ENCODE measurements at regions not wholly inside any gene's neighbourhood (a gene's known extent, or its start where the extent isn't known, plus 50 kb on each side); places are given as distances from the start of the nearest gene placed in this dataset.

- H3K4me2 ChIP-seq (ENCODE audit: control insufficient read depth, insufficient read depth): no peak overlapping the region
- WGBS (ENCODE audit: insufficient coverage, insufficient replicate concordance, low lambda C conversion rate, missing lambda C conversion rate): 37% methylated on average over 27 of the region's 28 CpGs
- no peaks in the 10 kb centered on the region for H3K36me3 ChIP-seq (ENCODE audit: control insufficient read depth in 2 of 2, insufficient read depth in 2 of 2, low read length in 1 of 2)
- ATAC-seq: no peak
- no TSS peak for BruUV-seq (replicated peaks)
- no peak for FAIRE-seq
- RAD21 ChIA-PET (ENCODE audit: unreplicated experiment): no interaction called here
- TF ChIP-seq MTA3 (IDR thresholded peaks at IDR 0.05; ENCODE audit: borderline replicate concordance, low read length): no peak
- no peak for TF ChIP-seq STAT1 (conservative IDR thresholded peaks at IDR 0.05)
- no peak for TF ChIP-seq SREBF1 (IDR thresholded peaks at IDR 0.05; ENCODE audit: low read length)
- no peak for TF ChIP-seq SRF (IDR thresholded peaks at IDR 0.05; ENCODE audit: low read depth in 2 of 2, low read length in 2 of 2)
- no peak for TF ChIP-seq BCLAF1 (IDR thresholded peaks at IDR 0.05)
- TF ChIP-seq USF1 (IDR thresholded peaks at IDR 0.05; ENCODE audit: borderline replicate concordance, extremely low read length, insufficient read depth, low read depth, low read length): no peak
- no peak for TF ChIP-seq ETV6 (conservative IDR thresholded peaks at IDR 0.05 in 1 of 2, IDR thresholded peaks at IDR 0.05 in 1 of 2; ENCODE audit: borderline replicate concordance in 1 of 2, low read depth in 1 of 2)
- no peak for TF ChIP-seq NFYA (IDR thresholded peaks at IDR 0.05; ENCODE audit: borderline replicate concordance, low read depth, low read length)
- no peak for TF ChIP-seq SKIL (IDR thresholded peaks at IDR 0.05; ENCODE audit: low read depth, poor library complexity, severe bottlenecking)
- no peak for TF ChIP-seq TCF12 (IDR thresholded peaks at IDR 0.05; ENCODE audit: low read depth, low read length)
- TF ChIP-seq NR2C2 (IDR thresholded peaks at IDR 0.05; ENCODE audit: borderline replicate concordance, control insufficient read depth, insufficient read length, low read depth): no peak
- no peak for TF ChIP-seq E2F4 (IDR thresholded peaks at IDR 0.05; ENCODE audit: low read depth, low read length)
- TF ChIP-seq ZNF217 (IDR thresholded peaks at IDR 0.05): no peak
- TF ChIP-seq MYB (IDR thresholded peaks at IDR 0.05; ENCODE audit: borderline replicate concordance, low read depth, low read length): no peak
- no peak for TF ChIP-seq USF2 (IDR thresholded peaks at IDR 0.05; ENCODE audit: borderline replicate concordance, low read depth, low read length)
- no peaks in the 10 kb centered on the region for H3K4me1 ChIP-seq (ENCODE audit: control insufficient read depth, insufficient read depth, low read length)
- no peak overlapping the region for H3K27ac ChIP-seq (ENCODE audit: control insufficient read depth, insufficient read depth)
- CTCF ChIA-PET: interaction anchor here (0.6 kb wide), 1 partner anchor 144 kb away, joined by 3 read pairs; no protein-coding TSS in a partner anchor
- no peak overlapping the region for H3K4me3 ChIP-seq
- peaks cover 2% of the 10 kb centered on the region; the same call in 1 of the 3 replicates for H3K9me3 ChIP-seq (replicated peaks; ENCODE audit: control insufficient read depth, insufficient read depth, low read length)
- no peaks in the 10 kb centered on the region; the same call in 1 of the 2 replicates for H4K20me1 ChIP-seq (ENCODE audit: control insufficient read depth, insufficient read depth)
- H2AFZ ChIP-seq (ENCODE audit: control insufficient read depth, low read depth, low read length): no peak overlapping the region
- POLR2A ChIA-PET: no interaction called here
- H3K9ac ChIP-seq (ENCODE audit: control insufficient read depth, insufficient read depth, low read length): no peak overlapping the region
- in situ Hi-C loops (cut with MboI): no loop called here
- H3K27me3 ChIP-seq (replicated peaks in 1 of 2; ENCODE audit: control insufficient read depth in 2 of 2, insufficient read depth in 2 of 2, low read length in 1 of 2): no peaks in the 10 kb centered on the region
- intact Hi-C loops (cut with micrococcal nuclease; ENCODE audit: unreplicated experiment): no loop called here
- DNase-seq (ENCODE audit: low read depth, low spot score): no peak
- H3K79me2 ChIP-seq (ENCODE audit: control insufficient read depth, insufficient read depth, low read length): no peaks in the 10 kb centered on the region
- SMC1A ChIA-PET (ENCODE audit: uncharacterized antibody, unreplicated experiment): no interaction called here
Observed at GRCh38 chr2:240363746-240364581, 71.5 kb upstream of the GPC1 start.

All from GM12878 (cell line).